ENCODE measurements at regions not wholly inside any gene's neighbourhood (a gene's known extent, or its start where the extent isn't known, plus 50 kb on each side); places are given as distances from the start of the nearest gene placed in this dataset.

GRCh38 chr5:25614466-25614865 is 969.7 kb upstream of the CDH10 start (continued):
- no peak for TF ChIP-seq USF2 (CRISPR knock-in tag; IDR thresholded peaks at IDR 0.05)
- TF ChIP-seq USF1 (CRISPR knock-in tag; IDR thresholded peaks at IDR 0.05), result no peak
- no peak for TF ChIP-seq ZBTB21 (CRISPR knock-in tag; IDR thresholded peaks at IDR 0.05; ENCODE audit: borderline replicate concordance)

GRCh38 chr5:25604681-25605080 is 959.9 kb upstream of the CDH10 start:
- no peak for ATAC-seq
- ChIA-PET CTCF (no interaction called here), POLR2A (no interaction called here)
- no peak overlapping the region for H3K27ac Mint-ChIP-seq
- no peak overlapping the region for H3K4me3 Mint-ChIP-seq
- TF ChIP-seq RORB (CRISPR knock-in tag; IDR thresholded peaks at IDR 0.05), result no peak
- no peak for TF ChIP-seq FOXP1 (CRISPR knock-in tag; IDR thresholded peaks at IDR 0.05; ENCODE audit: borderline replicate concordance)
- TF ChIP-seq, protein P1, sequence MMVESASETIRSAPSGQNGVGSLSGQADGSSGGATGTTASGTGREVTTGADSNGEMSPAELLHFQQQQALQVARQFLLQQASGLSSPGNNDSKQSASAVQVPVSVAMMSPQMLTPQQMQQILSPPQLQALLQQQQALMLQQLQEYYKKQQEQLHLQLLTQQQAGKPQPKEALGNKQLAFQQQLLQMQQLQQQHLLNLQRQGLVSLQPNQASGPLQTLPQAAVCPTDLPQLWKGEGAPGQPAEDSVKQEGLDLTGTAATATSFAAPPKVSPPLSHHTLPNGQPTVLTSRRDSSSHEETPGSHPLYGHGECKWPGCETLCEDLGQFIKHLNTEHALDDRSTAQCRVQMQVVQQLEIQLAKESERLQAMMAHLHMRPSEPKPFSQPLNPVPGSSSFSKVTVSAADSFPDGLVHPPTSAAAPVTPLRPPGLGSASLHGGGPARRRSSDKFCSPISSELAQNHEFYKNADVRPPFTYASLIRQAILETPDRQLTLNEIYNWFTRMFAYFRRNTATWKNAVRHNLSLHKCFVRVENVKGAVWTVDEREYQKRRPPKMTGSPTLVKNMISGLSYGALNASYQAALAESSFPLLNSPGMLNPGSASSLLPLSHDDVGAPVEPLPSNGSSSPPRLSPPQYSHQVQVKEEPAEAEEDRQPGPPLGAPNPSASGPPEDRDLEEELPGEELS (CRISPR knock-in tag; IDR thresholded peaks at IDR 0.05), result no peak
- no peak for TF ChIP-seq TEAD1 (CRISPR knock-in tag; IDR thresholded peaks at IDR 0.05)
- TF ChIP-seq E2F1 (CRISPR knock-in tag; IDR thresholded peaks at IDR 0.05), result no peak
- no peak for TF ChIP-seq ETV6 (CRISPR knock-in tag; IDR thresholded peaks at IDR 0.05)
- TF ChIP-seq KAT7 (CRISPR knock-in tag; IDR thresholded peaks at IDR 0.05; ENCODE audit: borderline replicate concordance), result no peak
- no peak for TF ChIP-seq NFYB (CRISPR knock-in tag; conservative IDR thresholded peaks at IDR 0.05; ENCODE audit: low read depth)
- no peaks in the 10 kb centered on the region for H3K27me3 Mint-ChIP-seq (ENCODE audit: low read depth)
- no peaks in the 10 kb centered on the region for H3K36me3 Mint-ChIP-seq
- peaks cover 44% of the 10 kb centered on the region for H3K9me3 Mint-ChIP-seq
- no peaks in the 10 kb centered on the region for H3K4me1 Mint-ChIP-seq
- DNase-seq (ENCODE audit: low spot score), result no peak

- Mint-ChIP-seq H3K27ac (no peak overlapping the region), H3K27me3 (ENCODE audit: low read depth) (no peaks in the 10 kb centered on the region), H3K9me3 (peaks cover 17% of the 10 kb centered on the region), H3K4me1 (peaks cover 10% of the 10 kb centered on the region), H3K36me3 (peaks cover 4% of the 10 kb centered on the region; the same call in 1 of the 2 replicates), H3K4me3 (no peak overlapping the region)
- CTCF ChIA-PET, result no interaction called here
- no peak for ATAC-seq
- POLR2A ChIA-PET, result no interaction called here
- no peak for TF ChIP-seq GTF2I (CRISPR knock-in tag; conservative IDR thresholded peaks at IDR 0.05)
- TF ChIP-seq ATF3 (CRISPR knock-in tag; conservative IDR thresholded peaks at IDR 0.05), result no peak
- TF ChIP-seq ZNF232 (CRISPR knock-in tag; IDR thresholded peaks at IDR 0.05), result no peak
- no peak for TF ChIP-seq NR1H2 (CRISPR knock-in tag; IDR thresholded peaks at IDR 0.05)
- TF ChIP-seq HMGA2 (CRISPR knock-in tag; IDR thresholded peaks at IDR 0.05), result no peak
- TF ChIP-seq ZBTB21 (CRISPR knock-in tag; IDR thresholded peaks at IDR 0.05; ENCODE audit: borderline replicate concordance), result no peak
- no peak for TF ChIP-seq TEAD4 (CRISPR knock-in tag; IDR thresholded peaks at IDR 0.05)
- no peak for TF ChIP-seq ZSCAN18 (CRISPR knock-in tag; IDR thresholded peaks at IDR 0.05)
- no peak for TF ChIP-seq ELF4 (CRISPR knock-in tag; IDR thresholded peaks at IDR 0.05; ENCODE audit: low read depth)
- no peak for TF ChIP-seq ETV6 (CRISPR knock-in tag; IDR thresholded peaks at IDR 0.05)
- TF ChIP-seq ZNF671 (CRISPR knock-in tag; IDR thresholded peaks at IDR 0.05), result no peak
- TF ChIP-seq, protein P2, sequence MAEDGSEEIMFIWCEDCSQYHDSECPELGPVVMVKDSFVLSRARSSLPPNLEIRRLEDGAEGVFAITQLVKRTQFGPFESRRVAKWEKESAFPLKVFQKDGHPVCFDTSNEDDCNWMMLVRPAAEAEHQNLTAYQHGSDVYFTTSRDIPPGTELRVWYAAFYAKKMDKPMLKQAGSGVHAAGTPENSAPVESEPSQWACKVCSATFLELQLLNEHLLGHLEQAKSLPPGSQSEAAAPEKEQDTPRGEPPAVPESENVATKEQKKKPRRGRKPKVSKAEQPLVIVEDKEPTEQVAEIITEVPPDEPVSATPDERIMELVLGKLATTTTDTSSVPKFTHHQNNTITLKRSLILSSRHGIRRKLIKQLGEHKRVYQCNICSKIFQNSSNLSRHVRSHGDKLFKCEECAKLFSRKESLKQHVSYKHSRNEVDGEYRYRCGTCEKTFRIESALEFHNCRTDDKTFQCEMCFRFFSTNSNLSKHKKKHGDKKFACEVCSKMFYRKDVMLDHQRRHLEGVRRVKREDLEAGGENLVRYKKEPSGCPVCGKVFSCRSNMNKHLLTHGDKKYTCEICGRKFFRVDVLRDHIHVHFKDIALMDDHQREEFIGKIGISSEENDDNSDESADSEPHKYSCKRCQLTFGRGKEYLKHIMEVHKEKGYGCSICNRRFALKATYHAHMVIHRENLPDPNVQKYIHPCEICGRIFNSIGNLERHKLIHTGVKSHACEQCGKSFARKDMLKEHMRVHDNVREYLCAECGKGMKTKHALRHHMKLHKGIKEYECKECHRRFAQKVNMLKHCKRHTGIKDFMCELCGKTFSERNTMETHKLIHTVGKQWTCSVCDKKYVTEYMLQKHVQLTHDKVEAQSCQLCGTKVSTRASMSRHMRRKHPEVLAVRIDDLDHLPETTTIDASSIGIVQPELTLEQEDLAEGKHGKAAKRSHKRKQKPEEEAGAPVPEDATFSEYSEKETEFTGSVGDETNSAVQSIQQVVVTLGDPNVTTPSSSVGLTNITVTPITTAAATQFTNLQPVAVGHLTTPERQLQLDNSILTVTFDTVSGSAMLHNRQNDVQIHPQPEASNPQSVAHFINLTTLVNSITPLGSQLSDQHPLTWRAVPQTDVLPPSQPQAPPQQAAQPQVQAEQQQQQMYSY (CRISPR knock-in tag; IDR thresholded peaks at IDR 0.05), result no peak
- DNase-seq (ENCODE audit: low spot score), result no peak
Observed at GRCh38 chr5:25579111-25579510, 934.3 kb upstream of the CDH10 start.

All from WTC11 (cell line).